HG03103 (cell line): ENCODE measurements at regions not wholly inside any gene's neighbourhood (a gene's known extent, or its start where the extent isn't known, plus 50 kb on each side); places are given as distances from the start of the nearest gene placed in this dataset.

Experiments used
- ATAC-seq: cut with Tn5 transposase; IDR thresholded peaks from one replicate; pipeline ENCODE4 v1.9.1; 2021; ENCODE audit warnings: low read depth; ENCODE audit not compliant: unreplicated experiment

DNA sequence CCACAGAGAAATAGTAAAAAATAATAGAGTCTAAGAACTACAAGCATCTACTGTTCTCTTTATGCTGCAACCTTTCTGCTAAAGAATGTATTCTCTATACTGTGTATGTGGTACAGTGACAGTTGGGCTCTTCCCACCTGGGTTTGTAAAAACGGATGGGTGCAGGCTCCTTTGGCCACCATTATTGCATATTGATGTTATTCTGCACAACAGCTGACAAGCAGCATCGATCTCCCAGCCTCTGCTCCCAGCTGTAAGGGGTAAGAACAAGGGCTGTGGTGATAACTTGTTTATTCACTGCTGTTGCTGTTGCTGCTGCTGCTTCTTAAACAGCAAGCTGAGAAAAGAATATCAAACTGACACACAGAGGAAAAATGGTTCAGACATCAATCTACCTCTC lies 56.1 kb downstream of the KCNRG start:
- no peak for ATAC-seq

DNA sequence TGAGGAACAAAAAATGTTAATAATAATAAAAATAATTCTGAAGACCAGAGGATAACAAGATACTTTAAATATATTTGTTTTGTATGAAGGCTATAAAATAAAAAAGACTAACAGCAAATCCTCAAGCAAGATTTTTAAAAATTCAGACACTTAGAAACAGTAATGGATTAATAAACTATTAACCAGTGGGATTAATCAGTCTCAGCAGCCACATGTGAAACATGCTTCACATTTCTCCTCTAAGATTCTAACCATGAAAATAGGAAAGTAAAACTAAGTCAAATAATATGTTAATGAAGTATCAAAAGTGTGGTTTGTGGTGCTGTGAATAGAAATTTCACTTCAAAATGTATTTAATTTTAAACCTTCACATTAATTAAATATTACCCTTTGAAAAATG lies 57.4 kb downstream of the KCNRG start:
- no peak for ATAC-seq

GRCh38 chr13:50073340-50073739 lies 58.1 kb downstream of the KCNRG start:
- no peak for ATAC-seq

GRCh38 chr13:50074843-50075242 lies 59.6 kb downstream of the KCNRG start:
- no peak for ATAC-seq

- no peak for ATAC-seq
Measured at GRCh38 chr13:50075619-50076097, 60.4 kb downstream of the KCNRG start.

DNA sequence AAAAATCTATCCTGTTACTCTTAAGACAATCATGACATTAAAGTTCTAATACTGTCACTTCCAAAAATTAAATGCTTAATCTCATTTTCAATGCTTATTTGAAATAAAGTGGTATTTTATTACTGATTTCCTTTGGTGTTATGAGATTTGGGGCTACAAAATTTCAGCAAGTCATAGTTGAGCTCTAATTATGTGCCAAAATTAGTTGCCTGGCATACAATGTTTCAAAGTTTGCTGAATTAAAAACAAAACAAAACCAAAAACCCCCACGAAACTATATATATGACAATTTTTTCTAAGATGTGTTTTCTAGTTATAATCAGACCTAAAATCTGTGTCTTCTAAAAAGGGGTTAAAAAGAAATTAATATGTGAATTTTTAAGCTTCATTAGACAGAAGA lies 62.2 kb downstream of the KCNRG start:
- ATAC-seq = no peak

DNA sequence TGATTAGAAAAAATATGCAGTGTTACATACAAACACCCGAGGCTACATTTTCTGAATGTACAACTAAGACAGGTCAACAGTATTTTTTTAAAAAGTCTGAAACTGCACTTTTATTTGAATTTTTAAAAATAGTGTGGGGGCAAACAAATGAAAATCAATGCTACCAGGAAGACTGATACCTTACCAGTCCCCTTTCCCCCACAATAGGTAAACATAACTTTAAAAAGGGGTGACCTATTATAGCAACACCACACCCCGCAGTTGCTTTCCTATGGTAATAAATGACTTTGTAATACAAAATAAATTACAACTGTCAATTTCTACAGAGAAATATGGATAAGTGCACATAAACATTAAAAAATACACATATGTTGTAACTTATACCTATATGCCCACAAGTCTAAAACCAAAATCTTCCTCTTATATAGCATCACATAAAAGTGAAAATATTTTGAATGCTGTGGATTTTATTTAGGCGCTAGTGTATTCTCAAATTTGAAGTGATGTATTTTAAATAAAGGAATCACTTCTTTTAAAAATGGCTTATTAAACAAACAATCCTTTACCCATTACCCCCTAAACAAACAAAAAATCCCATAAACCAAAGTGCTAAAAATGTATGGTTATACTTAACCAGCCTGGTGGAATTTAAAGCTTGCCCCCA lies 63.1 kb downstream of the KCNRG start:
- ATAC-seq = no peak

GRCh38 chr13:50078895-50079654 lies 63.8 kb downstream of the KCNRG start:
- ATAC-seq = no peak

DNA sequence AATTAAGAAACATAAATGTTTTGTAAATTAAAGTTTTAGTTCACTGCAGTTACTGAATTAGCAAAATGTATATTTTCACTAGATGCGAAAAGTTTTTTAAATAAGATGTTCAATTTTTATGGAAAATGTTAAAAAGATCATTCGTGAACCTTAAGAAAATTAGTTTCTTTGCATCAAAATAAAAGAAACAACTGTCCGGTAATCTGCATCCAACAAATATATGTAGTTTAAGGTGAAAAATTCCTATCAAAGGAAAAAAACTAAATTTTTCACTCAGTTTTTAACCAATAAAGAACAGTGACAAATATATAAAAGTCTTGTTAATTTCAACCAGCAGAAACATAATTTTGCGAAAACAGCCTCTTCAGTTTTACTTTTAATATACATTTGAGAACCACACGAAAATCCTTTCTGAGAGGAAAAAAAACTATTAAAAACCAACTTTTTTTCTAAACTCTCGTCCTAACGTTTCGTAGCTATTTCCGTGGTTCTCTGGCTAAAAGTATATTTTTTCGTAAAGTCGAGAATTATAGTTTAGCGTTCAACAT lies 64.5 kb downstream of the KCNRG start:
- no peak for ATAC-seq

DNA sequence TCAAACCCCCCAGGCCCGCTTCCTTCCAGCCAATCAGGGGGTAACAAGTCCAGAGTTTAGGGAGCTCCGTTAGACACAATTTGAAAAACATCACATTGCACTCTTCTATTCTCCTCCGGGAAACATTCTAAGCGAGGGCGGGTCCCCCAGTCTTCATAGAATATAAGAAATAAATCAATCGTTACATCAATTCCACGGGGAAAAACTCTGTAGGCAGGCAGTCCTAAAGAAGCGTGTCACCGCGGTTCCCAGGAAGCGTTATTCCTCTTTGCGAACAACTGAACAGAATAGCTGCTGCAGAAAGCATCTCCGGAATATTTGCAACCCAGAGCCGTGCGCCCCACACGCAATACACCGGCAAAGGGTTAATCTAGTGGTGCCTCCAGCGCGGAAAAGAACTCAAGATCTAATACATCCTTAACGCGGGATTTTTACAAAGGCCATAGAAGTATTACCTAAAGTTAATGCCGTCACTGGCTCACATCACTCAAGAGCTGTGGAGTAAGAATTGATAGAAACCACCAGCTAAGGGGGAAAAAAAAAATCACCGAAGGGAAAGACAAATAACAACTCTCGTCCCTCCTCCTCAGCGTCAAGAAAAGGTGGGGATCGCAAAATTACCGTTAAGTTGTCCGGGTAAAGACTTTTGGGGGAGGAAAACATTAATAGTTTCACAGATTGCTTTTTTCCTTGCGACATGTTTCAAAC lies 65.1 kb downstream of the KCNRG start:
- ATAC-seq = no peak

GRCh38 chr13:50080911-50081678 lies 65.9 kb downstream of the KCNRG start:
- peak; percentile 8 for ATAC-seq

- ATAC-seq = peak; percentile 57
Measured at GRCh38 chr13:50081679-50082425, 66.6 kb downstream of the KCNRG start.

- ATAC-seq = peak; percentile 52
Measured at GRCh38 chr13:50082426-50083281, 67.4 kb downstream of the KCNRG start.

DNA sequence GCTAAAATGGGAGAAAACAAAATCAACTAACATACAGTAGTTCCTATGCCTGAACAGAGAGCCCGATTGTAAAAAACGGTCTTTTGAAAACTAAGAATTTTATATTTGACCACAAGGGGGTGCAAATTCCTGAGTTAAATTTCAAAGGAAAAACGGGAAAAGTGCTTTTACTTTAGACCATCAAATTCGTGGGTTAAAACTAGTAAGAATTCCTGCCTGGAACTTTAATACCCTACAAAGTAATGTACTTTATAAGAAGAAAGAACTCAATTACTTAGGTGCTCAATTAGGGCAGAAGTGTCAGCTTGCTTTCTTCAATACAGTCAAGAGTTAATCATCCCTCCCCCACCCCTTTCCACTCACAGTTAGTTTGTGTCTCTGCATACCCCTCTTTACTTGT lies 69.8 kb downstream of the KCNRG start:
- no peak for ATAC-seq

- no peak for ATAC-seq
Measured at GRCh38 chr13:50089633-50090032, 74.4 kb downstream of the KCNRG start.

DNA sequence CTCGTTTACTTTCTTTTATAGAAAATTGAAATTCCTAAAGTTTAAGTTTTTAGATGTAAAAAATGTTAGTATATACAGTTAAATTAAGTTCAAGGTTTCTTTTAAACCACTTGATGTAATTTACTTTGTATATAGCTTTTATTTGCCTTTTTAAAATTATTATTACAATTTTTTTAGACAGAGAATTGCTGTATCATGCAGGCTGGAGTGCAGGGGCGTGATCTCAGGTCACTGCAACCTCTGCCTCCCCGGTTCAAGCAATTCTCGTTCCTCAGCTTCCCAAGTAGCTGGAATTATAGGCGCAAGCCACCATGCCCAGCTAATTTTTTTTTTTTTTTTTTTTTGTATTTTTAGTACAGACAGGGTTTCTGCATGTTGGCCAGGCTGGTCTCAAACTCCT lies 75.0 kb downstream of the KCNRG start:
- no peak for ATAC-seq

DNA sequence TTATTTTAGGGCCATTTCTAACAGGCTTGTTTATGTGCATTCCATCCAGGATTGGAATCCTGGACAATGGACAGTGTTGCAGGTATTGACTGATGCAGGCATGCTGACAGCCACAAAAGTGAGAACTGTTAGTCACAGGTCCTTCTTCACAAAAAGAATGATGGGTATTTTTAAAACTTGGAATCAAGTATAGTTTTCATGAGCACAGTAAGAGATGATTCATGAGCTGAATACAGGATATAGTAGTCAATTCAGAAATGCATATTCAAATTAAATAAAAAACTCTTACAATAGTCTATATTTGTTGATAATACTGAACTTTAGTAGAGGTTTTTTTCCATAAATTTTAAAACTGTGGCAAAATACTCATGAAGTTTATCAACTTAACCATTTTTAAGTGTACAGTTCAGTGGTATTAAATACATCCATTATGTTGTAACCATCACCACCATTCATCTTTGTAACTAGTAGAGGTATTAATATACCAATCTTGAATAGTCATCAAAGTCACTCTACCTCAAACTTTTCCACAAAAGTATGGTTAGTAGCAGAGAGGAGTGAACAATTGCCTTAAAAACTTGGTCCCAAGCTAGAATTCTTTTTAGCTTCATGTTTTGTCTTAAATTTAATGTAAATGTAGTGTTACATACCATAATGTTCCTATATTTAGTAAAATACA lies 79.5 kb downstream of the KCNRG start:
- no peak for ATAC-seq

DNA sequence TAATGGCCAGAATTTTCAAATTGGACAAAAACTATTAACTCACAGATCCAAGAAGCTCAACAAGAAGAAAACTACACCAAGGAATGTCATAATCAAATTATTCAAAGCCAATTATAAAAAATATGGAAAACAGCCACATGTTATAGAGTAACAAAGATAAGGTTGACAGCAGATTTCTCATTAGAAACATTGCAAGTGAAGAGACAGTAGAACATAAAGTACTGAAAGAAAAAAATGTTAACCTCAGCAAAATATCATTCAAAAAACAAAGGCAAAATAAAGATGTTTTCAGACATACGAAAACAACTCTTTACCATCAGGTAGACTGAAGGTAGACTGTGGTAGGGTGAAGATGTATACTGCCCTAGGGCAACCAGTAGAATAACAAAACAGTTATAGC lies 83.4 kb downstream of the KCNRG start:
- no peak for ATAC-seq
